K562 (cell line): ENCODE measurements at regions not wholly inside any gene's neighbourhood (a gene's known extent, or its start where the extent isn't known, plus 50 kb on each side); places are given as distances from the start of the nearest gene placed in this dataset.

ENCODE experiments used
- ATAC-seq: fragments of 200-7000 bp; cut with Tn5 transposase; 3 replicates; pipeline ENCODE4 v1.9.1; 2020; ENCODE audit warnings: moderate library complexity
- BruUV-seq: library from RNA; stranded (reverse); fragments of 400-500 nt; replicated peaks from 2 replicates; lab custom pipeline; 2021; lab: Mats Ljungman, UMichigan
- CTCF ChIA-PET: fragments of 300-600 bp; formaldehyde crosslinking; extraction: SDS; loops from one replicate; lab custom pipeline; 2021; ENCODE audit warnings: low intra/inter-chr PET ratio; lab: Yijun Ruan, JAX
- POLR2A ChIA-PET: fragments of 300-600, 350-650 bp; sonication (Branson Sonifier 250); formaldehyde crosslinking; extraction: SDS; loops from one replicate; lab custom pipeline; 2021; ENCODE audit warnings: antibody characterized with exemption, inconsistent platforms; lab: Yijun Ruan, JAX
- DNase-seq, 4 experiments: peaks; one replicate each; pipeline versions ENCODE4 v3.0.0 to v3.0.0-alpha.2; 2011 to 2018; ENCODE audit warnings: low spot score in 3 of 4, mixed read lengths in 3 of 4; ENCODE audit errors: extremely low read depth in 1 of 4
- FAIRE-seq: peaks from 2 replicates; lab custom pipeline; 2011; peaks lifted over from hg19 to GRCh38; lab: Jason Lieb, UNC
- H2AFZ ChIP-seq: 2 replicates; pipeline ENCODE4 v1.6.0; 2011; ENCODE audit warnings: low read depth, low read length, control low read depth, inconsistent platforms
- H3K27ac ChIP-seq: fragments of 200-600 bp; 3 replicates; pipeline ENCODE4 v1.8.0; 2011; ENCODE audit warnings: low read depth, mild to moderate bottlenecking, control low read depth, inconsistent platforms, low read length, moderate library complexity, mixed read lengths; ENCODE audit errors: extremely low read depth
- H3K27me3 ChIP-seq, 2 experiments: fragments of 300-600 bp in 1 of 2; 2 replicates in 1 of 2; 3 replicates in 1 of 2; pipeline versions ENCODE4 v1.6.0 to v1.8.0; 2011; ENCODE audit warnings: inconsistent platforms in 2 of 2, low read length in 2 of 2, mild to moderate bottlenecking in 1 of 2, mixed read lengths in 1 of 2, moderate library complexity in 1 of 2; ENCODE audit not compliant: control insufficient read depth in 2 of 2, insufficient read depth in 2 of 2
- H3K36me3 ChIP-seq: fragments of 300-600 bp; 3 replicates; pipeline ENCODE4 v1.8.0; 2011; ENCODE audit warnings: mild to moderate bottlenecking, low read length, inconsistent platforms; ENCODE audit not compliant: control insufficient read depth, insufficient read depth
- H3K4me1 ChIP-seq, 2 experiments: fragments of 200-600 bp in 1 of 2; replicated peaks in 1 of 2; 2 replicates in 1 of 2; 3 replicates in 1 of 2; pipeline versions ENCODE4 v1.5.1 to v1.8.0; 2011; ENCODE audit warnings: inconsistent platforms in 2 of 2, low read length in 2 of 2, mild to moderate bottlenecking in 1 of 2, mixed read lengths in 1 of 2, moderate library complexity in 1 of 2; ENCODE audit not compliant: control insufficient read depth in 2 of 2, insufficient read depth in 2 of 2
- H3K4me2 ChIP-seq: 2 replicates; pipeline ENCODE4 v1.6.1; 2011; ENCODE audit warnings: low read length, control low read depth, inconsistent platforms, mixed read lengths; ENCODE audit not compliant: insufficient read depth
- H3K4me3 ChIP-seq: fragments of 200-600 bp; sonication (generic), shearing (Covaris generic); 2 replicates; pipeline ENCODE4 v1.5.1; 2016; ENCODE audit warnings: control low read depth, inconsistent platforms
- H3K79me2 ChIP-seq: fragments of 200-600 bp; 3 replicates; pipeline ENCODE4 v1.8.0; 2011; ENCODE audit warnings: low read length, inconsistent platforms; ENCODE audit not compliant: control insufficient read depth, insufficient read depth
- H3K9ac ChIP-seq, 2 experiments: 2 replicates each; pipeline versions ENCODE4 v1.6.0 to v1.6.1; 2011; ENCODE audit warnings: low read depth in 2 of 2, low read length in 2 of 2, control low read depth in 1 of 2, inconsistent platforms in 1 of 2, mild to moderate bottlenecking in 1 of 2, mixed read lengths in 1 of 2; ENCODE audit not compliant: insufficient read depth in 1 of 2
- H3K9me1 ChIP-seq: one replicate; pipeline ENCODE4 v1.6.0; 2011; ENCODE audit warnings: inconsistent platforms, mild to moderate bottlenecking, low read length, moderate library complexity; ENCODE audit not compliant: control insufficient read depth, insufficient read depth
- H3K9me3 ChIP-seq: replicated peaks from 2 replicates; pipeline ENCODE4 v1.5.1; 2011; ENCODE audit warnings: low read depth, low read length, inconsistent platforms; ENCODE audit not compliant: control insufficient read depth, insufficient read depth
- H4K20me1 ChIP-seq: replicated peaks from 2 replicates; pipeline ENCODE4 v1.6.1; 2011; ENCODE audit warnings: low read length, inconsistent platforms, mixed read lengths; ENCODE audit not compliant: control insufficient read depth, insufficient read depth
- CSDE1 ChIP-seq, 2 experiments: fragments of 450-650 bp; IDR thresholded peaks; 2 replicates each; pipeline ENCODE4 v1.6.1; 2016; ENCODE audit warnings: mild to moderate bottlenecking in 1 of 2
- NBN ChIP-seq: fragments of 450-650 bp; IDR thresholded peaks from 2 replicates; pipeline ENCODE4 v1.6.1; 2016; ENCODE audit warnings: low read depth, mild to moderate bottlenecking
- SRSF1 ChIP-seq: fragments of 200-400 bp; formaldehyde crosslinking; IDR thresholded peaks from 2 replicates; pipeline ENCODE4 v1.6.1; 2017; ENCODE audit warnings: mild to moderate bottlenecking, low read depth, low read length, moderate library complexity
- ZNF274 ChIP-seq: IDR thresholded peaks from 2 replicates; pipeline ENCODE4 v1.6.1; 2011; ENCODE audit warnings: low read depth, mild to moderate bottlenecking, low read length, moderate library complexity, borderline replicate concordance
- WGBS: fragments of 100-300 bp; shearing (Covaris generic); methylation state at CpG from one replicate; pipeline ENCODE4 v1.1.6; 2016; ENCODE audit warnings: low coverage, mixed read lengths; ENCODE audit not compliant: insufficient coverage; ENCODE audit errors: missing lambda C conversion rate; 5-methylcytosine and 5-hydroxymethylcytosine counted together
- in situ Hi-C: fragments of 300-500 bp; cut with MboI; formaldehyde crosslinking; loops from 4 replicates; pipeline ENCODE4 v1.15.0; 2018; ENCODE audit warnings: inconsistent platforms, mixed read lengths
- intact Hi-C: fragments of 100-400 bp; cut with micrococcal nuclease; formaldehyde crosslinking; loops from 2 replicates; pipeline ENCODE4 v1.14.2; 2022
- TF ChIP-seq, protein P1 (sequence below): sonication (generic); formaldehyde crosslinking; IDR thresholded peaks from 2 replicates; pipeline ENCODE4 v1.8.0; 2023; ENCODE audit warnings: mild to moderate bottlenecking, missing genetic modification reagents
- TF ChIP-seq, protein P2 (sequence below): fragments of 150-350 bp; IDR thresholded peaks from 2 replicates; pipeline ENCODE4 v1.6.1; 2014; ENCODE audit warnings: low read depth, mild to moderate bottlenecking, low read length, borderline replicate concordance

DNA sequence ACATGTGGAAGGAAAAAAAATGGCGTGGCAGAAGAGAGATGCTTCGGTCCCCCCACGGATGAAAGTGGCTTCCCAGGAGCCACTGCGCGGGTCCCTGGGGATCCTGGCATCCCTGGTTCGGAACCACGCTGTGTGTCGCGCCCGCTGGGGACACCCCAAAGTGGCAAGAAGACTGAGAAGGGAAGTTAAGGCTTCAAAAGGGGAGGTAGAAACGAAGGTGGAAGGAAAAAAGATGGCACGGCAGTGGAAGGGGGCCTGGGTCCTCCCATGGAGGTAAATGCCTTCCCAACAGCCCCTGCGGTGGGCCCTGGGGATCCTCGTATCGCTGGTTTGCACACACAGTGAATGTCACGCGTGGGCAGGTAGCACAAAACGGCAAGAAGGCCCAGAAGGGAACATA, 281.7 kb downstream of the ALG10 start:
- no peak overlapping the region for H3K4me3 ChIP-seq
- H3K9me3 ChIP-seq, result no peaks in the 10 kb centered on the region
- no peak overlapping the region for H3K27ac ChIP-seq
- H4K20me1 ChIP-seq, result no peaks in the 10 kb centered on the region
- in situ Hi-C loops (no loop called here), intact Hi-C loops (no loop called here)
- peaks cover 5 to 64% of the 10 kb centered on the region in 2 experiments; a peak in 4 of 5 replicates for H3K27me3 ChIP-seq
- POLR2A ChIA-PET, result no interaction called here
- no peaks in the 10 kb centered on the region for H3K36me3 ChIP-seq
- CTCF ChIA-PET, result no interaction called here
- BruUV-seq, result no TSS peak
- no peaks in the 10 kb centered on the region for H3K79me2 ChIP-seq
- H3K4me1 ChIP-seq, result no peaks in the 10 kb centered on the region; a peak in 1 of 5 replicates
- no peaks in the 10 kb centered on the region for H3K9me1 ChIP-seq
- DNase-seq (no peak), FAIRE-seq (no peak), ATAC-seq (no peak)
- WGBS, result 1% methylated on average over 16 of the region's 18 CpGs
- no peak overlapping the region for H2AFZ ChIP-seq
- no peak overlapping the region for H3K4me2 ChIP-seq
- no peak overlapping the region for H3K9ac ChIP-seq
- TF ChIP-seq SRSF1, result no peak
- TF ChIP-seq, protein P1, sequence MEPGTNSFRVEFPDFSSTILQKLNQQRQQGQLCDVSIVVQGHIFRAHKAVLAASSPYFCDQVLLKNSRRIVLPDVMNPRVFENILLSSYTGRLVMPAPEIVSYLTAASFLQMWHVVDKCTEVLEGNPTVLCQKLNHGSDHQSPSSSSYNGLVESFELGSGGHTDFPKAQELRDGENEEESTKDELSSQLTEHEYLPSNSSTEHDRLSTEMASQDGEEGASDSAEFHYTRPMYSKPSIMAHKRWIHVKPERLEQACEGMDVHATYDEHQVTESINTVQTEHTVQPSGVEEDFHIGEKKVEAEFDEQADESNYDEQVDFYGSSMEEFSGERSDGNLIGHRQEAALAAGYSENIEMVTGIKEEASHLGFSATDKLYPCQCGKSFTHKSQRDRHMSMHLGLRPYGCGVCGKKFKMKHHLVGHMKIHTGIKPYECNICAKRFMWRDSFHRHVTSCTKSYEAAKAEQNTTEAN (CRISPR knock-in tag), result no peak
- no peak for TF ChIP-seq ZNF274
- TF ChIP-seq, protein P2, sequence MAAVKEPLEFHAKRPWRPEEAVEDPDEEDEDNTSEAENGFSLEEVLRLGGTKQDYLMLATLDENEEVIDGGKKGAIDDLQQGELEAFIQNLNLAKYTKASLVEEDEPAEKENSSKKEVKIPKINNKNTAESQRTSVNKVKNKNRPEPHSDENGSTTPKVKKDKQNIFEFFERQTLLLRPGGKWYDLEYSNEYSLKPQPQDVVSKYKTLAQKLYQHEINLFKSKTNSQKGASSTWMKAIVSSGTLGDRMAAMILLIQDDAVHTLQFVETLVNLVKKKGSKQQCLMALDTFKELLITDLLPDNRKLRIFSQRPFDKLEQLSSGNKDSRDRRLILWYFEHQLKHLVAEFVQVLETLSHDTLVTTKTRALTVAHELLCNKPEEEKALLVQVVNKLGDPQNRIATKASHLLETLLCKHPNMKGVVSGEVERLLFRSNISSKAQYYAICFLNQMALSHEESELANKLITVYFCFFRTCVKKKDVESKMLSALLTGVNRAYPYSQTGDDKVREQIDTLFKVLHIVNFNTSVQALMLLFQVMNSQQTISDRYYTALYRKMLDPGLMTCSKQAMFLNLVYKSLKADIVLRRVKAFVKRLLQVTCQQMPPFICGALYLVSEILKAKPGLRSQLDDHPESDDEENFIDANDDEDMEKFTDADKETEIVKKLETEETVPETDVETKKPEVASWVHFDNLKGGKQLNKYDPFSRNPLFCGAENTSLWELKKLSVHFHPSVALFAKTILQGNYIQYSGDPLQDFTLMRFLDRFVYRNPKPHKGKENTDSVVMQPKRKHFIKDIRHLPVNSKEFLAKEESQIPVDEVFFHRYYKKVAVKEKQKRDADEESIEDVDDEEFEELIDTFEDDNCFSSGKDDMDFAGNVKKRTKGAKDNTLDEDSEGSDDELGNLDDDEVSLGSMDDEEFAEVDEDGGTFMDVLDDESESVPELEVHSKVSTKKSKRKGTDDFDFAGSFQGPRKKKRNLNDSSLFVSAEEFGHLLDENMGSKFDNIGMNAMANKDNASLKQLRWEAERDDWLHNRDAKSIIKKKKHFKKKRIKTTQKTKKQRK, result no peak
- no peak for TF ChIP-seq NBN
- no peak for TF ChIP-seq CSDE1 (IDR thresholded peaks at IDR 0.05)
